ENCODE measurements at regions not wholly inside any gene's neighbourhood (a gene's known extent, or its start where the extent isn't known, plus 50 kb on each side); places are given as distances from the start of the nearest gene placed in this dataset.

DNA sequence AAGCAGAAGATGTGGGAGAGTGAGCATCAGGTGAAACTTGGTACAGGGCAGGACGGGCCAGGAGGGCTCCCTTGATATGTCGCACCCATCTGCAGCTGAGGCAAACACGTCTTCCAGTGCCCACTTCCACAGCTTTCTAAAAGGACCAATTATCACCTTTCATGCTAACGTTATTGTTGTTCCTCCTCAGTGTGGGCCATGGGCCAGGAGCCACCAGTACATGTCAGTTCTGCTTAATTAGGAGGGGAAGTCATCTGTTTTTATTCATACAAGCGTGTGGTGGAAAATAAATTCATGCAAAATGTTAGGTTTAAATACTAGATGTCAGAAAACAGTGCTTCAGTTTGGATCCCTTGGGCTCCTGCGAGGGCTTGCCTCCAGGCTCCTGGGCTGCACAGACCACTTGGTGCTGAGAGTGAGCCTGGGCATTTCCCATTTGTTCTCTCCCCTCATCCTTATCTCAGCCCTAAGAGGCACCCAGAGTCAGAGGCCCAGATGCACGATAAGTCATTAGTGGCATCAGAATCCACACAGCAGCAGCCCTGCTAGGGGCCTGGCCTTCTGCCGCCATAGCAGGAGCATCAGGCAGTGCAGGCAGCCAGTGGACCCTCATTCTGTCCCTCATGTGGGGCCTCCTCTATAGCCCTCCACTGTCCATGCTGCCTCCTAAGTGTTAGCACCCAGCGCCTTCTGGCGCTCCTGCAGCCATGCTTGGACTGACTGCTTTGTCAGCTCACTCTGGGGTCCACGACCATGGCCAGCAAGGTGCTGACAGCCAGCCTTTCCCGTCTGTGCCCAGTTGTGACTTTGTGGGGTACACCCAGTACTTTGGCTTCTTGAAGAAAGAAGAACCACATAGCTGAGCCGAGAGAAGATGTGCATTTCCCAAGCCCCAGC is 539.8 kb upstream of the RAB6C start:
- no peak for DNase-seq (ENCODE audit: low spot score)

DNA sequence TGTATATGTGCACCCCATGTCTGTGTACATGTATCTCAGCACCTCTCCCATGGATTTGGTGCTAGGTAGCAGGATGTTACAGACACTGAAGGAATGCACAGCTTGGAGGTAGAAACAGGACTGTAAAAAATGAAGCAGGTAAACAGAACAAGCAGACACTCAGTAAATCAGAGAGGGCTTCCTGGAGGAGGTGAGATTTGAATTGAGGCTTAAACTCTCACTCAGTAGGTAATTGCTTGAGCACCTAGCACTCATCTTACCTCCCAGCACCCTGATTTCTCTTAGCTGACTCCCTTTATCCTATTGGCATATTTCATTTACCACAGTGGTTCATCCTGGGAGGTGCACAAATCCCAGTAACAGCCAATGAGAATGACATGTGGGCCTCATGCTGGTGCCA is 537.9 kb upstream of the RAB6C start:
- no peak for DNase-seq (ENCODE audit: low spot score)

GRCh38 chr2:129443235-129443864 is 536.1 kb upstream of the RAB6C start:
- DNase-seq (ENCODE audit: low spot score): no peak

DNA sequence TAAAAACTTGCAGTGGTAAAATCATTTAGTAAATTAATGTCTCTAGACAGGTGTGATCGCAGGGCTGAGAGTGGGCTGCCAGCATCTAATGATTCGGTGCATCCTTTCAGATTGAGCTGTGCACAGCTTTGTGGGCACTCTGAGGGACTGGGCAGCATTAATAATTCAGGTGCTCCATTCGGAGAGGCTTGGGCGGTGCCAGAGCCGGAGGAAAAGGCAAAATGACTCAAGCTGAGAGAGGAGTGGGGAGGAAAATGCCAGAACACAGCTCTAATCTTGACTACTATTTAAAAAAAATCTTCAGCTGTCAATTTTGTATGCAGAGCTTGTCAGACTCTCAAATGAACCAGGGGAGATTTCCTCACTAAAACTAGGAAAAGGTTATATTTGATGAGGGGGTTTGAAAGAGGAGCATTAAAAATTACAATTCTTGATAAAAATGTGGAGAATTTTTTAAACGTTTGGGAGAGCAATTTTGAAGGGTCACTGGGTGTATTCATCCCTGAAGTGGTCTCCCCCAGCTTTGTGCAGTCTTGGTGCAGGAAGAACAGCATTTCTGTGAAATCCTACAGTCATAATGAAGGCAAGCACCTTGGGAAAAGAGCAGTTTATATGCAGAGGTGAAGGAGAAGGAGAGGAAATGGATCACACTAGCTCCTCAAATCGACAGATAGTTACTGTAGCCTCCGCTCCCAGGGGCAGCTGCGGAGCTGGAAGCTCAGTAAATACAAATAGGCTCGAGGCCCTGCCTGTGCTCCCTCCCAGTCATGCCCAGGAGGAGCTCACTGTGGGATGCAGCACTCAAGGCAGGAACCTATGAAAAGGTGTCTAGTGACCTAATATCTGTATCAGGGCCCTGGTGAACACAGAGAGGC is 535.4 kb upstream of the RAB6C start:
- no peak for DNase-seq (ENCODE audit: low spot score)

GRCh38 chr2:129444751-129445150 is 534.7 kb upstream of the RAB6C start:
- DNase-seq (ENCODE audit: low spot score): no peak

DNA sequence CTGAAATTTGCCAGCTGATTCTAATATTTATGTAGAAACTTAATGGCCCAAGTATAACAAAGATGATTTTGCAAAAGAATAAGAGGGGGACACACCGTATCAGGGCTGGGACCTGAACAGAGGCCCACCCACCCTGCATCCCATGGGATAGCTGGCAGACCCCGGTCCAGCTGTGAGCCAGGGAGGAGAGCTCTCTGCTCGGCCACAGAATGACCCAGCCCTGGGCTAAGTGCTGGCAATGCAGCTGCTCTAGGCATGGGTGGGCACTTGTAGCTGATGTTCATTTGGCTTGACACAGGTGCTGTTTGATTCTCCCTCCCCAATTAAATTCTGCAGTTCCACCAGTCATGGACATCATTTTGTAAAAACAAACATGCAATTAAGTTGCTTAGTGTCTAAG is 522.8 kb upstream of the RAB6C start:
- DNase-seq (ENCODE audit: low spot score): no peak

- no peak for DNase-seq (ENCODE audit: low spot score)
Observed at GRCh38 chr2:129457277-129457818, 522.1 kb upstream of the RAB6C start.

- DNase-seq (ENCODE audit: low spot score): no peak
Observed at GRCh38 chr2:129458006-129458405, 521.5 kb upstream of the RAB6C start.

DNA sequence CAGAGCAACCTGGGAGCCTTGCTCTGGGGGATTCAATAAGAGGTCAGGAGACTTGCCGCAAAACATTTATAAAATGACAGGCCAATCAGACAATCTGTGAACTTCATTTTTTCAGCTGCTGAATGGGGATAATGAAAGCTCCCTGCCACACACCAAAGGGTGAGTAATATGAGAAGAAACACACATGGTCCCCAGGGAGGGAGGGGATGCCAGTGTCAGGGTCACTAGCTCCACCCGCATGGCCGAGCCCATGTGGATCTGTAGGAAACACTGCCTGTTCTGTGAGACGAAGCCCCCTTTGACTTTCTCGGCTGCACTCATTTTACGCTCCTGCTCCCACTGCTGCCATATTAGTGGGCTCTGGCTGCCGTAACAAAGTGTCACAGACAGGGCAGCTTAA is 521.0 kb upstream of the RAB6C start:
- no peak for DNase-seq (ENCODE audit: low spot score)

DNA sequence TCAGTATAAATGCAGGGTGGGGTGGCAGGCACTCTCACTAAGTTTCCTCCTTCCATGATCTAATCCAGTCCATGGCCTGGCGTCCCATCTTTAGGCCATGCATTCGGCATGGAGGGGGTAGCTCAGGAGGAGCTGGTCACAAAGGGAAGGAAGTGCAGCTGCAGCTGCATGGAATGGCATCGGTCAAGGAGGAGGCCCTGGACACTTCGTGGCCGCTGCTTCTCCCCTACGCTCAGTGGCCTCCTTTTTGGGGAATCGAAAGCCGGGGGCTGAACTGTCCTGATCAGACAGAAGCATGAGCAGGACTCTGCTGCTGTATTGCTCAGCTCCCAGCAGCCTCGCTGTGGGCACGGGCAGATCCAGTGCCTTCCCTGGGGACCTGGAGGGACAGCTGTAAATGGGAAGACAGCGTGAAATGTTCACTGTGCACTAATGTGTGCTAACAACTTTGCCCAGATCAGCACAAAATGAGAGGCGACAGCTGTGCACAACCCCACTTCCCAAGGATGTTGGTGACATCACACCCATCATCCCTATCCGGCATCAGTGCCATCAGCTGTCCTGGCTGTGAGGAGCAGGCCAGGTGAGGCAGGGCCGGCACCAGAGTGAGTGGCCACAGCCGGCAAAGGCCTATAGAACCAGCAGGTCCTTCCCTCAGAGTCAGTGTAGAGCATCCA is 520.1 kb upstream of the RAB6C start:
- no peak for DNase-seq (ENCODE audit: low spot score)

- no peak for DNase-seq (ENCODE audit: low spot score)
Observed at GRCh38 chr2:129459881-129460280, 519.6 kb upstream of the RAB6C start.

DNA sequence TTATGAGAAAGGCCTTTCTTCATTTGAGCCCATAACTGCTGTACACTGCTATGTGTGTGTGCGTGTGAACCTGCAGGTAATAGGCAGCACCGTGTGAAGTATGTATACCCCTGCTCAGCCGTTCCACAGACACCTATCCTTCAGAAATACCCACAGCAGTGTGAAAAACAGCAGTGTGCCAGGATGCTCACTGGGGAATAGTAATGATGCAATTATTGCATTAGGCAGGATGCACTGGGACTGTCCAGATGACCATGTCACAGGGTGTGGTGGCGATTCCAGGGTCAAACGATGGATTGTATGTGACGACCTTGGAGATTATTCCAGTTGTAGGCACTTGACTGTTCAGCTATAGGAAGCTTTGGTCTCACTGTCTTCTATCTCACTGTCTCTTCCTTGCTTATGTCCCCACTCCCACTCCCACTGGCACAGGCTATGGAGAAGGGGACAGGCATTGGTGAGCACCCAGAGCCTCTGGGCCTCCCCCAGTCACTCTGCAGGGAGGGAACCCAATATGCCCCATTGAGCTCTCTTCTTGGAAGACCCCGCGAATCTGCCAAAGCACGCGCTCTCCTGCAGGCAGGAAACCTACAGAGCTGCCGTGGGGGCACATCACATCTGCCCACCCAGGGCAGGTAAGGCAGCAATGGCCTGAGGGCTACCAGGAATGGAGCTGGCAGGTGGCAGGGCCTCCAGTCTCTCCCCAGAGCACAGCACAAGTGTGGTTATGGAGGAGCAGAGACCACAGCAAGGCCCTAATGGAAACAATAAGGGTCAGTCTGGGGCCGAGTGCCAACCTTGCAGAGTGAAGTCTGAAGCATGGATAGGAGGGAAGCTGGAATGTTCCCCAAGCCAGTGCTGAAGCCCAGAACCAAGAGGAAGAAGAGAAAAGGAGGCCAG is 518.9 kb upstream of the RAB6C start:
- DNase-seq (ENCODE audit: low spot score): no peak

- DNase-seq (ENCODE audit: low spot score): no peak
Observed at GRCh38 chr2:129462349-129462748, 517.1 kb upstream of the RAB6C start.

DNA sequence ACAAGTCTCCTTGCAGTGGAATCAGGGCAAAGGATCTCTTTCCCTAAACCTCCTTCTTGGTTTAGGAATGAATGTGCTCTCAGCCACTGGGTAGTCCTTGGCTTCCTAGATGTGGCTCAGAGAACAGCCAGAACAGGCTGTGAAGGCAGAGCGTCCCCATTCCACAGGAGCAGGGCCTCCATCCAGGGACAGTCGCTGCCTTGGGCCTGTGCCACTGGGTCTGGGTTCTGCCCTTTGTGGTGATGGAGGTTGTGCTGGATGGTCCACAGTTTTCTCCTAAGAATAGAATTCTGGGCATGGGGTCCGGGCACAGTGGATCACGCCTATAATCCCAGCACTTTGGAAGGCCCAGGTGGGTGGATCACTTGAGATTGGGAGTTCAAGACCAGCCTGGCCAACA is 516.5 kb upstream of the RAB6C start:
- DNase-seq (ENCODE audit: low spot score): no peak

DNA sequence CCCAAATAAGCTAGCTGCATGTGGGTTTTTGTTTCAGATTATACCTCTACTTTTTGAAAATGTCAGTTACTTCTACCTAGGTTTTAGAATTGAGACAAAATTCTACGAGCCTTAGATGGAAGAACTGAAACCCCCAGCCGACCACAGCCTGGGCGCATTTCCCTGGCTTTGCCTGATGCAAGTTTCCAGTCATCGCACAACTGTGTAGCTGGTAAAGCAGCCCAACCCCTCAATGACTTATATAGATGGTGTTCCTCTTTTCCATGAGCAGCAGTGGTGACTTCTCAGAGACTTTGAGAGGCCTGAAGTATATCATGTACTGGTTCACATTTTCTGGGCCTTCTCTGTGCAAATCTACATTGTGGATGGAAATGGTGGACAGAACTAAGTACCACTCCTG is 515.4 kb upstream of the RAB6C start:
- no peak for DNase-seq (ENCODE audit: low spot score)

- DNase-seq (ENCODE audit: low spot score): no peak
Observed at GRCh38 chr2:129464631-129465030, 514.8 kb upstream of the RAB6C start.

GRCh38 chr2:129465045-129465444 is 514.4 kb upstream of the RAB6C start:
- no peak for DNase-seq (ENCODE audit: low spot score)

GRCh38 chr2:129466389-129466788 is 513.1 kb upstream of the RAB6C start:
- DNase-seq (ENCODE audit: low spot score): no peak

- DNase-seq (ENCODE audit: low spot score): no peak
Observed at GRCh38 chr2:129467012-129467779, 512.3 kb upstream of the RAB6C start.

DNA sequence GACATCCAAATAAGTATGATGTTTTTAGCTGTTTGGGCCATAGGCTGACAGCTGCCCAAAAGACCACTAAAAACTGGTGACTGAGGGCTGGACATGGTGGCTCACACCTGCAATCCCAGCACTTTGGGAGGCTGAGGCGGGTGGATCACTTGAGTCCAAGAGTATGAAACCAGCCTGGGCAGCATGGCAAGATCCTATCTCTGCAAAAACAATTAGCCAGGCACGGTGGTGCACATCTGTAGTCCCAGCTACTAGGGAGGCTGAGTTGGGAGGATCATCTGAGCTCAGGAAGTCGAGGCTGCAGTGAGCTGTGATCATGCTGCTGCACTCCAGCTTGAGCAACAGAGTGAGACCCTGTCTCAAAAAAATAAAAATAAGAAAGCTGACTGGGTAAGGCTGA is 511.5 kb upstream of the RAB6C start:
- no peak for DNase-seq (ENCODE audit: low spot score)
